T47D (cell line): ENCODE measurements at regions not wholly inside any gene's neighbourhood (a gene's known extent, or its start where the extent isn't known, plus 50 kb on each side); places are given as distances from the start of the nearest gene placed in this dataset.

Source experiments
- DNase-seq, 2 experiments: peaks; one replicate each; pipeline versions ENCODE4 v3.0.0 to v3.0.0-alpha.2; 2011 to 2012; ENCODE audit warnings: low read depth in 1 of 2, low spot score in 1 of 2
- JUND ChIP-seq: IDR thresholded peaks from 2 replicates; pipeline ENCODE4 v1.6.1; 2012; ENCODE audit warnings: low read depth
- in situ Hi-C: cut with HindIII; loops from 2 replicates; pipeline ENCODE4 v1.10.0; 2016; ENCODE audit warnings: low sequenced_read_pairs, low pct_unique_long_range_greater_than_20kb

- DNase-seq, result no peak
- in situ Hi-C loops, result no loop called here
- TF ChIP-seq JUND, result no peak
Measured at GRCh38 chr1:216793973-216794372, 70.7 kb upstream of the ESRRG start.

- in situ Hi-C loops, result no loop called here
- no peak for DNase-seq
- no peak for TF ChIP-seq JUND
Measured at GRCh38 chr1:216793303-216793702, 70.1 kb upstream of the ESRRG start.

GRCh38 chr1:216788671-216789070 is 65.4 kb upstream of the ESRRG start:
- TF ChIP-seq JUND, result no peak
- in situ Hi-C loops, result no loop called here
- DNase-seq, result no peak

GRCh38 chr1:216785737-216786136 is 62.5 kb upstream of the ESRRG start:
- no peak for DNase-seq
- no peak for TF ChIP-seq JUND
- in situ Hi-C loops, result no loop called here

- no peak for DNase-seq
- no peak for TF ChIP-seq JUND
- in situ Hi-C loops, result no loop called here
Measured at GRCh38 chr1:216785221-216785620, 62.0 kb upstream of the ESRRG start.

GRCh38 chr1:216779686-216780085 is 56.5 kb upstream of the ESRRG start:
- in situ Hi-C loops, result no loop called here
- TF ChIP-seq JUND, result no peak
- no peak for DNase-seq

GRCh38 chr1:216778737-216779136 is 55.5 kb upstream of the ESRRG start:
- no peak for TF ChIP-seq JUND

GRCh38 chr1:216777148-216777547 is 53.9 kb upstream of the ESRRG start:
- no peak for TF ChIP-seq JUND
- in situ Hi-C loops, result no loop called here
- DNase-seq, result no peak

More at GRCh38 chr1:216778737-216779136, 55.5 kb upstream of the ESRRG start:
- no peak for DNase-seq
- in situ Hi-C loops, result no loop called here
